ENCODE measurements at regions not wholly inside any gene's neighbourhood (a gene's known extent, or its start where the extent isn't known, plus 50 kb on each side); places are given as distances from the start of the nearest gene placed in this dataset.
"Not testable (repeated sequence)": the region's sequence is repeated elsewhere in the genome, so short reads cannot be mapped to it uniquely, and the experiment has no call there.

DNA sequence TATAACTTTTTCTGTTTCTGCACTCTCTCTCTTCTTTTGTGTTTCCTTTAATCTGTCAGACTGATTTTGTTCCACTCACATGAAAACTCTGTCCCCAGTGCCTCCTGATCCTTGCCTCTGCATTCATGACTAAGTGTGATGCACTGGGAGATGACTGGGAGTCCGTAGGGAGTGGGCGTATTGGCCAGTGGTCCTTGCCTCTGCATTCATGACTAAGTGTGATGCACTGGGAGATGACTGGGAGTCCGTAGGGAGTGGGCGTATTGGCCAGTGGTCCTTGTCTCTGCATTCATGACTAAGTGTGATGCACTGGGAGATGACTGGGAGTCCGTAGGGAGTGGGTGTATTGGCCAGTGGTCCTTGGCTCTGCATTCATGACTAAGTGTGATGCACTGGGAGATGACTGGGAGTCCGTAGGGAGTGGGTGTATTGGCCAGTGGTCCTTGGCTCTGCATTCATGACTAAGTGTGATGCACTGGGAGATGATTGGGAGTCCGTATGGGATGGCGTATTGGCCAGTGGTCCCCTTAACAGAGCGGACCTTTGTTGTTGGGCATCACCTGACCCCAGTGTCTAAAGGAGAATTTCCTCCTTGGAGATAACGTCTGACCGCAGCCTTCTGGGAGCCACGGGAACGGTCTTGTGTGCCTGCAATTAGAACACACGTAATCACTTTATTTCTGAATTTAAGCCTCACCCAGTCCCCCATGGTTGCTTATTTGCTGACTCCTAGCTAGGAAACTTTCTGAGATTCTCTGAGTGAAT lies 266.0 kb downstream of the TRIML1 start:
- not testable (repeated sequence) for TF ChIP-seq POLR2A (IDR thresholded peaks at IDR 0.05; ENCODE audit: low read length); CTCF (IDR thresholded peaks at IDR 0.05); PHF8 (IDR thresholded peaks at IDR 0.05; ENCODE audit: borderline replicate concordance, low read depth); USF2 (IDR thresholded peaks at IDR 0.05); RARB (CRISPR knock-in tag; IDR thresholded peaks at IDR 0.05); PBX3 (IDR thresholded peaks at IDR 0.05); EP300 (IDR thresholded peaks at IDR 0.05); ZNF302 (CRISPR knock-in tag; IDR thresholded peaks at IDR 0.05); ZFP36 (IDR thresholded peaks at IDR 0.05; ENCODE audit: borderline replicate concordance, partially characterized antibody); CBX2 (IDR thresholded peaks at IDR 0.05; ENCODE audit: borderline replicate concordance, low read depth); CBX8 (IDR thresholded peaks at IDR 0.05); EHMT2 (IDR thresholded peaks at IDR 0.05; ENCODE audit: low read depth); MAZ (IDR thresholded peaks at IDR 0.05; ENCODE audit: borderline replicate concordance, low read depth, low read length)
- TF ChIP-seq, protein P1, sequence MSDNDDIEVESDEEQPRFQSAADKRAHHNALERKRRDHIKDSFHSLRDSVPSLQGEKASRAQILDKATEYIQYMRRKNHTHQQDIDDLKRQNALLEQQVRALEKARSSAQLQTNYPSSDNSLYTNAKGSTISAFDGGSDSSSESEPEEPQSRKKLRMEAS (IDR thresholded peaks at IDR 0.05), result not testable (repeated sequence)

Measured in A549 (cell line).